HG02610 (cell line): ENCODE measurements at regions not wholly inside any gene's neighbourhood (a gene's known extent, or its start where the extent isn't known, plus 50 kb on each side); places are given as distances from the start of the nearest gene placed in this dataset.

Experiments
- ATAC-seq: cut with Tn5 transposase; IDR thresholded peaks from one replicate; pipeline ENCODE4 v1.9.1; 2021; ENCODE audit warnings: mild to moderate bottlenecking, moderate library complexity; ENCODE audit not compliant: unreplicated experiment

DNA sequence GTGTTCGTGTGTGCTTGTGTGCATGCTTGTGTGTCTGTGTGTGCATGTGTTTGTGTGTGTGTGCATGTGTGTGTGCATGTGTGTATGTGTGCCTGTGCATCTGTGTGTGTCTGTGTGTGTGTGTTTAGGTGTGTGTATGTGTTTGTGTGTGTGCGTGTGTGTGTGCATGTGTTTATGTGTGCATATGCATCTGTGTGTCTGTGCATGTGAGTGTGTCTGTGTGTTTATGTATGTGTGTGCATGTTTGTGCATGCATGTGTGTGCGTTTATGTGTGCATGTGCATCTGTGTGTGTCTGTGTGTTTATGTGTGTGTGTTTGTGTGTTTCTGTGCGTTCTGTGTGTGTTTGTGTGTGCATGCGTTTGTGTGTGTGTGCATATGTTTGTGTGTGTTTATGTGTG is 106.6 kb upstream of the TNRC6C start:
- ATAC-seq = no peak

DNA sequence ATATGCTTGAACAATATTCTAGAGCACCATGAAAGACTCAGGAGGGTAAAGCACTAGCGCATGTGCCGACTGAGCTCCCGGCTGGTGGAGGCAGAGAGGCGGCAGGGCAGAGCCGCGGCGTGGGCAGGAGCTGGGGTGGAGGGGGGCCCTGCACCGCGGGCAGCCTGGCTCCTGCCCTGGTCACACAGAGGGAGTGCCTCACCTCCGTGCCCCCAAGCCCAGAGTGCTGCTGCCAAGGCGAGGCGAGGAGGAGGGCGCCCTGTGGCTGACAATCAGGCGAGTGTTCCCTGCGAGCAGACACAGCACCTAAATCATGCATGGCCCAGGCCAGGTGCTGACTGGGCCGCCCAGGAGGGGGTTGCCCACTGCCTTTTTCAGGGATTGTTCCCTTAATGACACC is 105.8 kb upstream of the TNRC6C start:
- no peak for ATAC-seq

DNA sequence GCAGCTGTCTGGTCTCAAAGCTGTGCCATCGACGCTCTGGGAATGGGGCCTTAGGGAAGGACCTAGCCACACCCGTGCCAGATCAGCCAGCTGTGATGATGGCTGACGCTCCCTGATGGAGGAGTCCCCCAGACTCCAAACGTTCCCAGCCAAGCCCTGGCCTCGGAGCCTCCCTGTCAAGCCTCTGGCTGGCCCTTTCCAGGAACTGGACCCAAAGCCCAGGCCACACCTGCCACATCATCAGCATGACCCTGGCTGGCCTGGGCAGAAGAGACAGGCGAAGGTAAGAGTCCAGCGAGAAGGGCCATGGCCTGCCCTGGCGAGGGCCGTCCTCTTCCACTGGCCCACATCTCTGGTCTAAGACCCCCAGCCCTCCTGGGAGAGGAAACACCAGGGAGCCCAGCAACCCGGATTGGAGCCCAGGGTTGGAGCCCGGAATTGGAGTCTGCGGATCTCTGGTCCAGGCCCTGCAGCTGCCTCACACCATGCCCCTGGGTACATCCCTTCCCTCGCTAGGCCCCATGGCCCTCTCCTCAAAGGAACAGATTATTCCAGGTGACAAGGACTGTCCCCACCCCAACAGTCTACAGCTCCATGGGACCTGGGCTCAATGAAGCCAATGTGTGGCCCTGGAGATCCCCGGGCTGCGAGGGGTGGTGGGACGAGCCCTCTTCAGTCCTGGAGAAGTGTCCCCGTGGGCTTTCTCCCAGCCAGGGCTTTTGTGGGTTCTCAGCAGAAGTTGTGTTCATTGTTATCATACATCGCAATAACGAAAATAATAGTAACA is 105.1 kb upstream of the TNRC6C start:
- ATAC-seq = no peak

DNA sequence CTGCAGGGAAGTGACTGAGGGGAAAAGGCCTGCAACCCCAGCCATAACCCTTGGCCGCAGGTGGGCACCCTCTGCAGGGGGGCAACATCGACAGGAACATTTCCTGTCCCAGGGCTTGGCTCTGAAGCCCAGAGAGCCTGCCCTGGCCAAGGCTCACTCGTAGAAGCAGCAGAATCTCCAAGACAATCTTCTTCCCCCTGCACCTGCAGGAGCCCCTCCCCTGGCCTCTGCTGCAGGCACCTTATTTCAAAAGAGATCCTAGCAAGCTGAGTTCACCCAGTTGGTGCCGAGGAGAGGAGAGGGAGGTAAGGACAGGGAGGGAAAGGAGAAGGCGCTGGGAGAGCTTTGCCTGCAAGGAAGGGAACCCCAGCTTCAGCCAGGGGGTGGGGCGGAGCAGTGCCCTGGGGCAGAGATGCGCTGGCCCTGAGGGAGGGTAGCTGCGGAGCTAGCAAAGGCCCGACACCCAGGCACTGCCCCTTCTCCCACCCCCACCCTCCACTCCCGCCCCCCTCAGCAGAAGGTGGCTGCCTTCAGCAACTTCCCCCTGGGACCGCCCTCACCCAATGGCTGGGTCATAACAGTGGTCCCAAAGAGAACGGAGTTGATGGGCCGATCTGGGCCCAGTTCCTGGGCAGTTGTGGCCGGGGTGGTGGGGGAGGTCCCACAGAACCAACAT is 104.3 kb upstream of the TNRC6C start:
- no peak for ATAC-seq

DNA sequence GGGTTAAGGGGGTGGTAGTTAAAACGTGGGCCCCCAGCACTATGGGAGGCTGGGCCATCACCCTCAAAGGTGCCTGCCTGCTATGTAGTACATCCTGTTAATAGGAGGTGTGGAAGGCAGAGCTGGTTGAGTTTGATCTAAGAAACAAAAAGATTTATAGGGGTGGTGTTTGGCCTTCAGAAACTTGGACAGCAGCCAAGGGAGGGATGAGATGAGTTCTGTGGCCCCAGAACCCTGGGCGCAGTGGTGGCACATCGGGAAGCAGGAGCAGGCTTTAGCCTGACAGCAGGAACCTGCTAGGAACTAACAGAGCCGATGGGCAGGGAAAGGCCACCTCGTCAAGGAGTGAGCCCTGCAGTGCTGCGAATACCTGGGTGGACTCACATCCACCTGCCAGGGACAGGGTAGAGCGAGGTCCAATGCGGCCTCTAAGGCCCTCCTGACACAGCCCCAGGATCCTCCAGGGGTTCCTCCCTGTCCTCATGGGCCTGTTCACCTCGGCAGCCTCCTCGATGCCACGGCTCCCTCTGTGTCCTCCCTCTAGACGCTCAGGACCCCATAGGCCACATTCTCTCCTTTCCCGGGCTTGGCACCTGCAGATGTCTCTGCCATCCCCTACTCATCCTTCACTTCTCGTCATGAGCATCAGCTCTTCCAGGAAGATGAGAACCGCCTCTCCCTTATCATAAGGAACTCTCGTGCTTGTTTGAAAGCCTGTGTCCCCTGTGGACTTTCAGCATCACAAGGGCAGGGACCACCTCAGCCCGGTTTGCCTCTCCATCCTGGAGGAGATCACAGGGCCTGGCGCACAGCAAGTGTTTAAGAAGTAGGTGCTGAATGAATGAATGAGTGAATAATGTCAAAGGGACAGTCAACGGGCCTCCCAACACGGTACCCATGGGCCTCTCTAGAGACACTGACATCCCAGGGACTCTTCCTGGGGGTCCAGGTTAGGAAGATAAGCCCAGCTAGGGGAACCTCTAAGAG is 103.5 kb upstream of the TNRC6C start:
- no peak for ATAC-seq

DNA sequence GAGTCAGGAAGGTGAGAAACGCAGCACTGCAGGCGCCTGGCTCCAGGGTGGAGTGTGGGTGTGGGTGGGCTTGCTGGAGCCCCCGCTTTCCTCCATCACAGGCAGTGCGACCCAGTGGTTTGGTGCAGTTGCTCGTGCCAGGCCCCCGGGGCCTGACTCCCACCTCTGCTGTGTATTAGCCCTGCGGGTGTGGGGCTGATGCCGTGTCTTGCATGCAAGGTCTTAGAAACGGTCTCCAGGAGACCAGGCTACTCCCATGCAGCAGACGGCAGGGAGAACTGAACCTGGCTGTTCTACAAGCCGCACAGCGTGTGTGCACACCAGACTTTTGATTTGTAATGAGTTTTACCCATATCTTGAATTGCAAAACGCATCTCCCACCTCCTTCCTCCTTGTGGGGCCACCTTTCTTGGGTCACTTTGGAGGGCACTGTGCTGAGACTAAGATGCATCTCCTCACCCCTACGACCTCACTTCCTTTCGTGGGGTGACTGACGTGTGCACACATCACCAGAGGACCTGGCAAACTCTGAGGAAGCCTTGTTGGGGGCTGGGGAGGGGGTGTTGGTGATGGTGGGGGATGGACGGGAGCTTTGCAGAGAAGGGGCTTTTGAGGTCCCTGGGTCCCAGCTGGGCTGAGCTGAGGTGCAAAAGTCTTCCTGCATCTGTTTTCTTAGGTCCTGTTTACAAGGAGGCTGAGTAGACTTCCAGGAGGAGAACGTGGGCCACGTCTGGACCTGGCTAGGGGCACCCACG is 101.8 kb upstream of the TNRC6C start:
- ATAC-seq = no peak

DNA sequence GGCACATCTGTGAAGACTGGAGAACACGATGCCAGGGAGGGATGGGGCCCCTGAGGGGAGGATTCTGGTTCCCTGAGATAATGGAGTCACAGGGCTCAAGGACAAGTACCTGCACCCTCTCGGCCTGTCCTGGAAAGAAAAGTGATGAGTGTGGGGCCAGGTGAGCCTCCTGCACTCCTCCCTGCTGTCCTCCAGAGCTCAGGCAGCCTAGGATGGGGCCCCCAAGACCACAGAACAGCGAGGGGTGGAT is 101.3 kb upstream of the TNRC6C start:
- ATAC-seq = no peak

DNA sequence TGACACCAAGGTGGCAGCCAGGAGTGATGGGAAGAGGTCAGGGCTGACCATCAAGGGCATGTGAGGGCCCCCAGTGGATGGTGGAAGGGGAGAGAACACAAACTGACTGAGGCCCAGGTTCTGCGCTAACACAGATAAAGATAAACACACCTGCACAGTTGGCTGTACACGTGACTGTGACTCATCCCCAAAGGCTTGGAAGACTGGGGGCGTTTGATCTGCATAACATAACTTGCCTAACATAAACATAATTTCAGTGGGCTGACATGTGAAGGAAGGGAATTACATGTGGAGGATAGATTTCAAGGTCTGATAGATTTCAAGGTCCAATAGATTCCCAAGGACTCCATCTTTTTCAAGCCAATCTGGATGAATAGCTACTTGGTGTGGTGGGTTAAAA is 100.9 kb upstream of the TNRC6C start:
- no peak for ATAC-seq

DNA sequence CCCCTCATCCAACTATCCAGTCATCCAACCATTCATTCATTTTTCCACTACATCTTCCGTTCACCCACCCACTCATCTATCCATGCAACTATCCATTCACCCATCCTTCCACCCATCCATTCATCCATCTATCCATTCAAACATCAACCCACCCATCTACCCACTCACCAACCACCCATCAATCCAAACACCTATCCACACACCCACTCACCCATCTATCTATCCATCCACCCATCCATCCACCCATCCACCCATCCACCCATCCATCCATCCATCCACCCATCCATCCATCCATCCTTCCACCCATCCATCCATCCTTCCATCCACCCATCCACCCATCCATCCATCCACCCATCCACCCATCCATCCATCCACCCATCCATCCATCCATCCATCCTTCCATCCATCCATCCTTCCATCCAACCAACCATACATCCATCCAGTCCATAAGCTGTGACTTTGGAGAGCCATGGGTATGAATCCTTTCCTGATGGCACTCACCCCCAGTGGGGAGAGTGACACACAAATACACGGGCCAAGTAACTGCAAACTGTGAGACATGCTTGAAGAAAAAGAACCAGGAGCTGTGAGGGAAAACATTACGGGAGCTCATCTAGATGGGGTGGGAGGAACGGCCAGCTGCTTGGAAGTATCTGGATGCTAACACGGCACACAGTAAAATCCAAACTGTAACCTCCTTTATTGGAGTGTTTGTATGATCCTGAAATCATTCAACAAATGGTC is 100.0 kb upstream of the TNRC6C start:
- no peak for ATAC-seq

DNA sequence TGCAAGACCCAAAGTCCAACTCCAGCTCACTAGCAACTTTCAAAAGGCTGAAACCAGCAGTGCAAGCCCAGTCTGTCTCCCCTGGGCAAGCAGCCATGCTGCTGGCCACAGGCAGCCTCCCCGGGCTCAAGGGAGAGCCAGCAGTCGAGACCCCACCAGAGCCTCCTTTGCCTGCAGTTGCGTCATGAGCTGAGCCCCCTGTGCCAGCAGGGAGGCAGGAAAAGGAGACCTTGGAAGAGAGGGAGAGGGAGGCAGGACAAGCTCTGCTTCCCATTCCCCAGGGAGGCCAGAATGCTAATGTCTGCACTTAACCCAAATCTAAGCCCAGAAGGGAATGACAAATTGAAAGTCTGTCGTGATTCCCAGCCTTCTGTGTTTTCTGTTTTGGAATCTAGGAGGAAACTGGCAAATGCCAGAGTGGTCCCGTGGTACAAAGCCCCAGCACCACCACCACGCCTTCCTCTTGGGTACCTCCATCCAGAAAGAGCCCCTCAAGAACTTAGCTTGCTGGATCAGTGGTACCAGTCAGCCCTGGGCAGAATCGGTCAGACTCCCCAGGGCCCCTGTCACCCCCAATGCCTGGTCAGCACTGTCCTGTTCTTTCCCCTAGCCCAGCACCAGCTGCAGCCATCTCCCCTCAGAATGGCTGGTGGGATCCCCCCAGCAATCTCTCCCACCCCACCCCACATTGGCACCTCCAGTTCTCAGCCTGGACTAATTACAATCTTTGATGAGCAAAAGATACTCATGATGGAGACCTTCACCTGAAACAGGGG is 99.3 kb upstream of the TNRC6C start:
- ATAC-seq = no peak

DNA sequence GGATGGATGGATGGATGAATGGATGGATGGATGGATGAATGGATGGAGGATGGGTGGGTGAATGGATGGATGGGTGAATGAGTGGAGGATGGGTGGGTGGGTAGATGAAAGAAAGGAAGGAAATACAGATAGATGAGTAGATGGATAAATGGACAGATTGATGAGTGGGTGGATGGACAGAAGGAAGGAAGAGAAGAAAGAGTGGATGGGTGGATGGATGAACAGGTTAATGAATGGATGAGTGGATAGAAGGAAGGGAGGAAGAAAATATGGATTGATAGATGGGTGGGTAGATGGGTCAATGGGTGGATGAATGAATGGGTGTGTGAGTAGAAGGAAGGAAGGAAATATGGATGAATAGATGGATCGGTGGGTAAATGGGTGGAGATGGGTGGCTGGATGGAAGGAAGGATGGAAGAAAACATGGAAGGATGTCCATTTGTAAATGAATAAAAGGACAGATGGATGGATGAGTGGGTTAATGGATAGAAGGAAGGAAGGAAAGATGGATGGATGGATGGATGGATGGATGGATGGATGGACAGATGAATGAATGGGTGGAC is 97.3 kb upstream of the TNRC6C start:
- ATAC-seq = no peak

DNA sequence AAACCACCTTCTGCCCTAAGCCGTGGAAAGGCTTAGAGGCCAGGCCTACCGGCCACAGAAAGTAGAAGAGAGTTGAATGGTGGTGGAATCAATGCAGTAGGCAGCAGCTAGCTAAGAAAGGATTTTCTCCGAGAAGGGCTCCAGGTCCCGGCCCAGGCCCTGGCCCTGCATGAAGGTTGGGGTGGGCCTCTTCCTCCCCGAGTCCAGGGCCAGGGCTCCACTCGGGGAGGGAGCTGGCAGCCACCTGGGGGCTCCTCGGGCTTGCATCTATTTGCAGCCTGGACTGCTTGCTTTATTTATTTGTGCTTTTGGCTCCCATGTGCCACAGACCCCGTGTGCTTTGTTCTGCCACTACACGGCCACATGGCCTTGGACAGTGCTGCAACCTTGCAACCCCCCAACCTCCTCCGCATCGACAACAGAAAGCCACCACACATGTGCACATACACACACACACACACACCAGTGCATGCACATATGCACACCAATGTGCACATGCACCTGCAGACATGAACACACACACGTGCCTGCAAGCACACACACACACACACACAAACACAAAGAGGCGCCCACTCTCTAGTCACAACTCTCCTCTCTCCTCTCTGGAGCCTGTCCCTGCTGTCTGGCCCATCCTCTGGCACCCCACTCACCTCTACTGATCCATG is 96.4 kb upstream of the TNRC6C start:
- no peak for ATAC-seq

DNA sequence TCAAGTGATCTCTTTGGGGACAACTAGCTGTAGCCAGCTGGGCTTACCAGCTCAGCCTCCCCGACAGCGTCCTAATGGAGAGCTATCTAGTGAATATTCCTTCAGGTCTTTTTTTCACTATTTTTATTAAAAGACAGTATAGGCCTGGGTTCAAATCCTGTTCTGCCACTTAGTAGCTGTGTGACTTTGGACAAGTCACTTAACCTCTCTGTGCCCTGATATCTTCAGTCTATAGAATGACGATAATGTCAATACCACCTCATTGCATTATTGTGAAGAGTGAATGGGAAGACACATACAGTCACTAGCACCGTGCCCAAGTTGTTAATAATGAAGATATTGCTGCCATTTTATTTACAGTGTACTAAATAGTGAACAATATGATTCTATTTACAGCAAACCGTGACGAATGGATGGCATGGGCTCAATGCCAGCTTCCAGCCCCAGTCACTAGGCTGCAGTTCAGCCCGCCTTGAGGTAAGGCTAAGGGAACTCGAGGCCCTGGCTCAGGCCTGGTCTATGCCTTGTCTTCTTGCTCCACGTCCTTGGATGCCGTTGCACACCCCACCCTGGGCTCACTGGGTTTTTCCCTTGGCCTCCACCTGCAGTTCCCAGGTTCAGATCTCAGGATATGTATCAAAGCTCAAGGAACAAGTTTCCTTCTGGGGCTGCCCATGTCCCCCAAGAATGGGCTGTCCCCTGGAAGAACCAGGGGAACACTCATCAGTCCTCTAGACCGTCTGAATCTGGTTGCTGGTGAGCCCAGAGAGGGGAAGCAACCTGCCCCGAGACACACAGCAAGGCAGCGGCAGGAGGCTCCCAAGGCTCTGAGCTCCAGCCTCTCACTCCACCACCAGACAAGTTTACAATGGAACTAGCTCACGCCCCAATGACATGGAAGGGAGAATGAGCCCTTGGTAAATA is 95.4 kb upstream of the TNRC6C start:
- no peak for ATAC-seq

DNA sequence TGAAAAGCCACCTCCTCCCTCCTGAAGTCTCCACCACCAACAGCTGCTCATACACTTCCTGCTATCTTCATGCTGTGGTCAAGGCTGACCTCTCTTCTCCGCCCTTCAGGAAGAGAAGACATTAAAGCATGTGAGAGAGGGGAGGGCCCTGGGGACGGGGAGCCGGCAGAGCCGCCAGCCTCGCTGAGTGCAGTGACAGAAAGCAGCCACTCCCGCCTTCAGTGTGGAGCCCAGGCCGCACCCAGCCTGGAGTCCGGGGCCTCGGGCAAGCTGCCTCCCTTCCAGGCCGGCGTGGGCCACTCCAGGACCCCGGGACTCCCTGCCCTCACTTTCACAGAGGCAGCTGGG is 94.7 kb upstream of the TNRC6C start:
- ATAC-seq = no peak

DNA sequence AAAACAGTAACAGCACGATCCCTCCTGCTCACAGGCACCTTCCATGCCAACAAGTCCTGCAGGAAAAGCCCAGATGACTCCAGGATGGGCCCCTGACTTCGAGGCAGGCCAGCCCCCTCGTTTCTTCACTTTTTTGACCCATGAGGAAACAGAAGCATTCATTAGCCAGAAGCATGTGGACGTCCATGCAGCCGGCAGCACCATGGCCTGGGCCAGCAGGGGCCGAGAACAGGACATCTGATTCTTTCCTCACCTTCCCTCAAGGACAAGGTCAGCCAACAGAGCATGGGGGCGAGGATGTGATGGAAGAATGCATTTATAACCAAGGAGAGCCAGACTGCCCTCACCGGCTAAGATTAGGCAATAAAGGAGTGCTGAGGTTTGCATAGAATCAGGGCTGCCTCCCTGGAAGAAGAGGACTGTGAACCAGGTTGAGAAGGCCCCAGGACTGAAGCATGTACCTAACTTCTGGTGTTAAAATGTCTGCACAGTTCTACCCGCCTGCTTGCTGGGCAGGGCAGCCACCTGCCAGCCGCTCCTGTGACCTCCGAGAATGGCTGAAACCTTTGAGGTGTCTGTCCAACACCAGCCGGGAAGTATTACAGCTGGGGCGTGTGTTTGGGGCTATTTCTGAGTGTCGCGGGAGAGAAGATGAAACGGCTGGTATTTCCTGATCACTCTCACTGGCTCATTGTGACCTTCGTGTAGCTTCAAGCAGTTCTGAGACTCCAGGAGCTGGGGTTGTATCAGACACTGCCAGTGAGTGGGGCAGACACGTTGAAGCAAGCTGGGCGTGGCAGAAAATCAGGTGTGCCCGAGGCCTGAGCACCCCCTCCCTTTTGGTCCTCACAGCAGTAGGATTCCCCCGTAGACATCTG is 94.0 kb upstream of the TNRC6C start:
- ATAC-seq = no peak

DNA sequence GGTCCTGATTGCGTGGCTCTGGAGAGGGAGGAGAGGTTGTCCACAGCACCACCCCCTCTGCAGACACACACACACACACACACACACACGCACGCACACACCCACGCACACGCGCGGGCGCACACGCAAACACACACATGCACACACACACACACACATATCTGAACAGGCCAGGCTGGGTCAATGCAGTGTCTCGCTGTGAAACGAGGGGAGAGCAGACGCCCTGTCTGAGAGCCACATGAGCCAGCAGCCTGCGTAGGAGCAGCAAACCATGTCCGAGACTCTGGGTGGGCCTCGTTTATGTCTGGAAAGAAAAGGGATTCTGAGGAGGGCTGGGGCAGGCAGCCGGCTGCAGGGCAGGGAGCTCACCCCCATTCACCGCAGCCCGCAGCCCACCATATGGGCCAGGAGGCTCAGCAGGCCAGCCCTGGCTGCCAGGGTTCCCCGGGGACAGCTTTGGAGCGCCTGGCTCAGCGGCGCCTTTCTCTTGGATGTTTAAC is 93.3 kb upstream of the TNRC6C start:
- no peak for ATAC-seq

DNA sequence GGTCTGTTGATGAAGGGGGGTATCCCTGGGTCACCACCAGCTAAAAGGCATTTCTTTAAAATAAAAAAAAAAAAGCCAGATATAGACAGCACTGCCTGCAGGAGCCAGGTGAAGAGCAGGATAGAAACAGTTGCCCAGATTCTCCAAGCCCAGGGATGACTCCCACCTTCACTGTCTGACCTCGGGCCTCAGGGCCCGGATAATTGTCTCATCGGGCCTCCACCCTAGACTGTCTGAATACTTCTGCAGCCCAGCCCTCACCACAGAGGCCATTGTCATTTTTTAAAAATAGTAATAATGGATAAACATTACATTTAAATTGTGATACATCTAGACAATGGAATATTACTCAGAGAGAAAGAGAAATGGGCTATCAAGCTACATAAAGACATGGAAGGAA is 92.8 kb upstream of the TNRC6C start:
- no peak for ATAC-seq
